ENCODE measurements at regions not wholly inside any gene's neighbourhood (a gene's known extent, or its start where the extent isn't known, plus 50 kb on each side); places are given as distances from the start of the nearest gene placed in this dataset.

DNA sequence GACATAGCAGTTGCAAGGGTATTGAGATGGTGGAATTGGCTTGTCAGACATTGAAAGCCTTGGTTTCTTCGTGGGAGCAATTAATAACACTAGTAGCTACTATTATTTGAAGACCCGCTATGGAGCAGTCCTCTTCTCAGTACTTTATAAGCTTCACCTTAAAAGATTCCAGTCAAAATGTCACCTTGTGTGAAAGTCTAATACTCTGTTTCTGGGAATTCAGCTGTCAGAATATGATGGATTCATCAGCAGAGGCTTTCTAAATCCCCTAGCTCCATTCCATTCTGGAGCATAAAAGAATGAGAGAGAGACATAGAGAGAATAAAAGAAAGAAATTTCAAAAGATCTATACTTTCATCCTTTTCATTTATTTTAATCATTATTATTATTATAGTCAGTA lies 375.9 kb upstream of the ADGRL2 start:
- TF ChIP-seq, protein P1, sequence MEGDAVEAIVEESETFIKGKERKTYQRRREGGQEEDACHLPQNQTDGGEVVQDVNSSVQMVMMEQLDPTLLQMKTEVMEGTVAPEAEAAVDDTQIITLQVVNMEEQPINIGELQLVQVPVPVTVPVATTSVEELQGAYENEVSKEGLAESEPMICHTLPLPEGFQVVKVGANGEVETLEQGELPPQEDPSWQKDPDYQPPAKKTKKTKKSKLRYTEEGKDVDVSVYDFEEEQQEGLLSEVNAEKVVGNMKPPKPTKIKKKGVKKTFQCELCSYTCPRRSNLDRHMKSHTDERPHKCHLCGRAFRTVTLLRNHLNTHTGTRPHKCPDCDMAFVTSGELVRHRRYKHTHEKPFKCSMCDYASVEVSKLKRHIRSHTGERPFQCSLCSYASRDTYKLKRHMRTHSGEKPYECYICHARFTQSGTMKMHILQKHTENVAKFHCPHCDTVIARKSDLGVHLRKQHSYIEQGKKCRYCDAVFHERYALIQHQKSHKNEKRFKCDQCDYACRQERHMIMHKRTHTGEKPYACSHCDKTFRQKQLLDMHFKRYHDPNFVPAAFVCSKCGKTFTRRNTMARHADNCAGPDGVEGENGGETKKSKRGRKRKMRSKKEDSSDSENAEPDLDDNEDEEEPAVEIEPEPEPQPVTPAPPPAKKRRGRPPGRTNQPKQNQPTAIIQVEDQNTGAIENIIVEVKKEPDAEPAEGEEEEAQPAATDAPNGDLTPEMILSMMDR (IDR thresholded peaks at IDR 0.05; ENCODE audit: poor library complexity, severe bottlenecking) = no peak
- no peak for TF ChIP-seq POLR2AphosphoS5 (IDR thresholded peaks at IDR 0.05)

Measured in neural cell (in vitro differentiated cells).